OCI-LY7 (cell line): ENCODE measurements at regions not wholly inside any gene's neighbourhood (a gene's known extent, or its start where the extent isn't known, plus 50 kb on each side); places are given as distances from the start of the nearest gene placed in this dataset.
"Not testable (repeated sequence)": the region's sequence is repeated elsewhere in the genome, so short reads cannot be mapped to it uniquely, and the experiment has no call there.

Experiments
- EZH2phosphoT487 ChIP-seq: fragments of 200-600 bp; sonication (generic); IDR thresholded peaks from 2 replicates; pipeline ENCODE4 v1.6.1; 2018; ENCODE audit warnings: low read depth, borderline replicate concordance, mild to moderate bottlenecking, mixed run types, antibody characterized with exemption, low read length, moderate library complexity, mixed read lengths
- TF ChIP-seq, protein P1 (sequence below): fragments of 200-600 bp; sonication (generic); conservative IDR thresholded peaks from 2 replicates; pipeline ENCODE4 v1.5.1; 2014; ENCODE audit warnings: mild to moderate bottlenecking, antibody characterized with exemption, low read length, moderate library complexity, mixed read lengths

DNA sequence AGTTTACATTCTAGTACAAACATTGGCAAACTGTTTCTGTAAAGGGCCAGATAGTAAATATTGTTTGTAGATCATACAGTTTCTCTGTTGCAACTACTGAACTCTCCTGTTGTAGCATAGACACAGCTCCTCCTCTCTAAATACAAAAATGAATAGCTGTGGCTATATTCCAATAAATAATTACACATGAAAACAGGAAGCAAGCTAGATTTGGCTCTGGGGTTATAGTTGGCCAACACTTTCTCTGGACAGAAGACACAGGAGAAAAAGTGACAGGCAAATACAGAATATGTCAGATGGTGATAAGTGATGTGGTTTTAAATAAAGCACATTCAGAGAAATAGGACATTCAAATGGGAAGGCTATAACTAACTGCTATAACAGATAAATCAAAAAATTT is 957.0 kb downstream of the LTN1 start:
- TF ChIP-seq, protein P1, sequence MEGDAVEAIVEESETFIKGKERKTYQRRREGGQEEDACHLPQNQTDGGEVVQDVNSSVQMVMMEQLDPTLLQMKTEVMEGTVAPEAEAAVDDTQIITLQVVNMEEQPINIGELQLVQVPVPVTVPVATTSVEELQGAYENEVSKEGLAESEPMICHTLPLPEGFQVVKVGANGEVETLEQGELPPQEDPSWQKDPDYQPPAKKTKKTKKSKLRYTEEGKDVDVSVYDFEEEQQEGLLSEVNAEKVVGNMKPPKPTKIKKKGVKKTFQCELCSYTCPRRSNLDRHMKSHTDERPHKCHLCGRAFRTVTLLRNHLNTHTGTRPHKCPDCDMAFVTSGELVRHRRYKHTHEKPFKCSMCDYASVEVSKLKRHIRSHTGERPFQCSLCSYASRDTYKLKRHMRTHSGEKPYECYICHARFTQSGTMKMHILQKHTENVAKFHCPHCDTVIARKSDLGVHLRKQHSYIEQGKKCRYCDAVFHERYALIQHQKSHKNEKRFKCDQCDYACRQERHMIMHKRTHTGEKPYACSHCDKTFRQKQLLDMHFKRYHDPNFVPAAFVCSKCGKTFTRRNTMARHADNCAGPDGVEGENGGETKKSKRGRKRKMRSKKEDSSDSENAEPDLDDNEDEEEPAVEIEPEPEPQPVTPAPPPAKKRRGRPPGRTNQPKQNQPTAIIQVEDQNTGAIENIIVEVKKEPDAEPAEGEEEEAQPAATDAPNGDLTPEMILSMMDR = not testable (repeated sequence)
- TF ChIP-seq EZH2phosphoT487 = not testable (repeated sequence)
